ENCODE measurements at regions not wholly inside any gene's neighbourhood (a gene's known extent, or its start where the extent isn't known, plus 50 kb on each side); places are given as distances from the start of the nearest gene placed in this dataset.

GRCh38 chr4:20364969-20365368 lies 113.3 kb downstream of the SLIT2 start:
- no peak for DNase-seq (ENCODE audit: low spot score in 2 of 2)
- WGBS, result 83% methylated on average over 4 of the region's 4 CpGs
- Histone ChIP-seq H3K27ac (no peak overlapping the region), H3K27me3 (no peaks in the 10 kb centered on the region), H3K4me3 (no peak overlapping the region), H3K4me1 (no peaks in the 10 kb centered on the region), H3K9me3 (no peaks in the 10 kb centered on the region), H3K36me3 (no peaks in the 10 kb centered on the region)
- TF ChIP-seq CTCF (IDR thresholded peaks at IDR 0.05), result no peak

GRCh38 chr4:20367446-20367845 lies 115.7 kb downstream of the SLIT2 start:
- H3K27me3 ChIP-seq, result no peaks in the 10 kb centered on the region
- TF ChIP-seq CTCF (IDR thresholded peaks at IDR 0.05), result no peak
- TF ChIP-seq EP300 (IDR thresholded peaks at IDR 0.05), result no peak
- TF ChIP-seq POLR2A (IDR thresholded peaks at IDR 0.05), result no peak
- no peak for TF ChIP-seq POLR2AphosphoS5 (IDR thresholded peaks at IDR 0.05)
- H3K4me3 ChIP-seq, result no peak overlapping the region
- H3K9me3 ChIP-seq, result no peaks in the 10 kb centered on the region
- H3K36me3 ChIP-seq, result no peaks in the 10 kb centered on the region
- WGBS, result 35% methylated on average over 1 of the region's 1 CpG
- H3K27ac ChIP-seq, result no peak overlapping the region
- DNase-seq (ENCODE audit: low spot score in 2 of 2), result no peak
- H3K4me1 ChIP-seq, result no peaks in the 10 kb centered on the region

- Histone ChIP-seq H3K36me3 (no peaks in the 10 kb centered on the region), H3K4me1 (no peaks in the 10 kb centered on the region), H3K27ac (no peak overlapping the region), H3K9me3 (no peaks in the 10 kb centered on the region), H3K27me3 (no peaks in the 10 kb centered on the region), H3K4me3 (no peak overlapping the region)
- no peak for DNase-seq (ENCODE audit: low spot score in 2 of 2)
- WGBS, result 68% methylated on average over 1 of the region's 1 CpG
- TF ChIP-seq POLR2A (IDR thresholded peaks at IDR 0.05) (no peak), POLR2AphosphoS5 (IDR thresholded peaks at IDR 0.05) (no peak), EP300 (IDR thresholded peaks at IDR 0.05) (no peak), CTCF (IDR thresholded peaks at IDR 0.05) (no peak)
Measured at GRCh38 chr4:20368926-20369325, 117.2 kb downstream of the SLIT2 start.

GRCh38 chr4:20370274-20370673 lies 118.6 kb downstream of the SLIT2 start:
- Histone ChIP-seq H3K27ac (no peak overlapping the region), H3K4me1 (no peaks in the 10 kb centered on the region), H3K36me3 (no peaks in the 10 kb centered on the region), H3K9me3 (no peaks in the 10 kb centered on the region), H3K27me3 (no peaks in the 10 kb centered on the region), H3K4me3 (no peak overlapping the region)
- no peak for DNase-seq (ENCODE audit: low spot score in 2 of 2)
- no peak for TF ChIP-seq EP300 (IDR thresholded peaks at IDR 0.05)
- TF ChIP-seq CTCF (IDR thresholded peaks at IDR 0.05), result no peak
- TF ChIP-seq POLR2AphosphoS5 (IDR thresholded peaks at IDR 0.05), result no peak
- no peak for TF ChIP-seq POLR2A (IDR thresholded peaks at IDR 0.05)
- 75% methylated on average over 2 of the region's 2 CpGs for WGBS

GRCh38 chr4:20376070-20376469 lies 124.4 kb downstream of the SLIT2 start:
- DNase-seq (ENCODE audit: low spot score in 2 of 2), result no peak
- Histone ChIP-seq H3K27ac (no peak overlapping the region), H3K4me1 (no peaks in the 10 kb centered on the region), H3K4me3 (no peak overlapping the region), H3K9me3 (no peaks in the 10 kb centered on the region), H3K36me3 (no peaks in the 10 kb centered on the region), H3K27me3 (no peaks in the 10 kb centered on the region)
- TF ChIP-seq POLR2A (IDR thresholded peaks at IDR 0.05) (no peak), POLR2AphosphoS5 (IDR thresholded peaks at IDR 0.05) (no peak), CTCF (IDR thresholded peaks at IDR 0.05) (no peak), EP300 (IDR thresholded peaks at IDR 0.05) (no peak)
- 68% methylated on average over 2 of the region's 2 CpGs for WGBS

Data from suprapubic skin (tissue), 4 donors.